Astrocyte (in vitro differentiated cells and primary cell): ENCODE measurements at regions not wholly inside any gene's neighbourhood (a gene's known extent, or its start where the extent isn't known, plus 50 kb on each side); places are given as distances from the start of the nearest gene placed in this dataset.

Source experiments
- DNase-seq: peaks from one replicate; pipeline ENCODE4 v3.0.0-alpha.2; 2010; ENCODE audit warnings: low read depth
- FAIRE-seq: peaks from 2 replicates; lab custom pipeline; 2011; peaks lifted over from hg19 to GRCh38; lab: Jason Lieb, UNC
- H2AFZ ChIP-seq: 2 replicates; pipeline ENCODE4 v1.6.0; 2012; ENCODE audit warnings: low read depth, low read length, inconsistent platforms
- H3K27ac ChIP-seq: 2 replicates; pipeline ENCODE4 v1.5.1; 2011; ENCODE audit warnings: low read depth, low read length, inconsistent platforms
- H3K27me3 ChIP-seq: 2 replicates; pipeline ENCODE4 v1.6.0; 2011; ENCODE audit warnings: low read length, inconsistent platforms; ENCODE audit not compliant: insufficient read depth
- H3K36me3 ChIP-seq: 2 replicates; pipeline ENCODE4 v1.5.1; 2011; ENCODE audit warnings: low read length, inconsistent platforms; ENCODE audit not compliant: insufficient read depth
- H3K4me1 ChIP-seq: 2 replicates; pipeline ENCODE4 v1.5.1; 2011; ENCODE audit warnings: low read length, inconsistent platforms; ENCODE audit not compliant: insufficient read depth
- H3K4me2 ChIP-seq: 2 replicates; pipeline ENCODE4 v1.6.0; 2012; ENCODE audit warnings: low read length, inconsistent platforms
- H3K4me3 ChIP-seq: 2 replicates; pipeline ENCODE4 v1.5.1; 2011; ENCODE audit warnings: low read depth, mild to moderate bottlenecking, low read length, inconsistent platforms; ENCODE audit not compliant: insufficient read depth
- H3K79me2 ChIP-seq: 2 replicates; pipeline ENCODE4 v1.6.0; 2012; ENCODE audit warnings: mild to moderate bottlenecking, low read length, inconsistent platforms; ENCODE audit not compliant: insufficient read depth
- H3K9ac ChIP-seq: 2 replicates; pipeline ENCODE4 v1.6.0; 2012; ENCODE audit warnings: mild to moderate bottlenecking, low read length, inconsistent platforms
- H3K9me3 ChIP-seq: 2 replicates; pipeline ENCODE4 v1.5.1; 2012; ENCODE audit warnings: low read depth, mild to moderate bottlenecking, low read length, inconsistent platforms; ENCODE audit not compliant: insufficient read depth
- H4K20me1 ChIP-seq: 2 replicates; pipeline ENCODE4 v1.6.0; 2012; ENCODE audit warnings: low read length, inconsistent platforms; ENCODE audit not compliant: insufficient read depth
- H3K27ac Mint-ChIP-seq: one replicate; pipeline ENCODE4 v1.8.0; 2021; ENCODE audit warnings: mild to moderate bottlenecking, mixed read lengths; ENCODE audit not compliant: unreplicated experiment
- H3K27me3 Mint-ChIP-seq: one replicate; pipeline ENCODE4 v1.8.0; 2021; ENCODE audit warnings: low read depth, mixed read lengths; ENCODE audit not compliant: unreplicated experiment
- H3K36me3 Mint-ChIP-seq: one replicate; pipeline ENCODE4 v1.8.0; 2021; ENCODE audit warnings: low read depth, mixed read lengths; ENCODE audit not compliant: unreplicated experiment
- H3K4me1 Mint-ChIP-seq: one replicate; pipeline ENCODE4 v1.8.0; 2021; ENCODE audit warnings: low read depth, mixed read lengths; ENCODE audit not compliant: unreplicated experiment
- H3K4me3 Mint-ChIP-seq: one replicate; pipeline ENCODE4 v1.8.0; 2021; ENCODE audit warnings: mild to moderate bottlenecking, moderate library complexity, mixed read lengths; ENCODE audit not compliant: unreplicated experiment
- H3K9me3 Mint-ChIP-seq: one replicate; pipeline ENCODE4 v1.8.0; 2021; ENCODE audit warnings: mild to moderate bottlenecking, mixed read lengths; ENCODE audit not compliant: unreplicated experiment
- EZH2 ChIP-seq: IDR thresholded peaks from 2 replicates; pipeline ENCODE4 v1.6.1; 2012; ENCODE audit warnings: mild to moderate bottlenecking, low read length, inconsistent platforms; ENCODE audit not compliant: insufficient read depth
- TF ChIP-seq, protein P1 (sequence below): IDR thresholded peaks from 2 replicates; pipeline ENCODE4 v1.5.1; 2011; ENCODE audit warnings: low read depth, mild to moderate bottlenecking, inconsistent platforms, low read length, moderate library complexity; ENCODE audit not compliant: insufficient read depth

DNA sequence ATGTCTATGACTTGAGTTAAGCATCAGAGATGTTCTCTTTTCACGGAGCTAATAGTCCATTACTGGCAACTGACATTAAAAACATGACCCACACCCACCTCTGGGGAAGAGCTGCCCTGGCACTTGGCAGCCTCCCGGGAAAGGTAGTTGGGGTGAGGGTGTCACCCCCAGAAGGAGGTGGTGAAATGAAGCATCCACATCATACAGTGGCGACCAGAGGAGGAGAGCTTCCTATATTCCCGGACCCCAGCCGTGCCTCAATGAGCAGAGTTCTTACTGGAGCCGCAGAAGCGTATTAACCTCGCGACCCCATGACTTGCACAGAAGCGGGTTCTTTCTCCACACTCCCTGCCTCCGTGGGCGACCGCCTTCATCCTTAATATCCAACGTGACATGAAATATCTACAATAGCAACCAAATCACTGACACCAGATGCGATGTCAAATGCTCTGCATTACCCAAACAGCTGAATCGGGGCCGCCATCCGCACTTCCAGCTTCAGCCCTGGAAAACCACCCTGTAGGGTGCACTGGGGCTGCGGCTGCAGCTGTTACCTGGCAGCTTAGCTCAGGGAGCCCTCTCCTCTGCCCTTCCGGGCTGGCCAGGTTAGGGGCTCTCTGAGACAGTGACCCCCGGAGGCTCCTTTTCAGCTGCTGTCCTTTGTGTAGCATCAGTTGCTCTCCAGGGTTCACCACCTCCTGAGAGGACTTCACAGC lies 103.1 kb upstream of the PARD3 start:
- no peak for TF ChIP-seq EZH2
- H3K9ac ChIP-seq, result no peak overlapping the region
- H3K36me3 ChIP-seq, result no peaks in the 10 kb centered on the region
- peaks cover 2% of the 10 kb centered on the region for H3K9me3 Mint-ChIP-seq
- no peak overlapping the region for H3K4me3 Mint-ChIP-seq
- H3K36me3 Mint-ChIP-seq, result no peaks in the 10 kb centered on the region
- no peaks in the 10 kb centered on the region for H3K4me1 ChIP-seq
- peak overlapping the region; percentile 45 for H2AFZ ChIP-seq
- no peak overlapping the region for H3K4me3 ChIP-seq
- H3K27me3 Mint-ChIP-seq, result peaks cover 8% of the 10 kb centered on the region
- no peaks in the 10 kb centered on the region for H4K20me1 ChIP-seq
- H3K27ac Mint-ChIP-seq, result no peak overlapping the region
- H3K4me1 Mint-ChIP-seq, result peaks cover 10% of the 10 kb centered on the region
- no peaks in the 10 kb centered on the region for H3K79me2 ChIP-seq
- peak overlapping the region; percentile 63 for H3K4me2 ChIP-seq
- FAIRE-seq (no peak), DNase-seq (no peak)
- H3K27ac ChIP-seq, result no peak overlapping the region
- peaks cover 8% of the 10 kb centered on the region for H3K27me3 ChIP-seq
- H3K9me3 ChIP-seq, result no peaks in the 10 kb centered on the region

DNA sequence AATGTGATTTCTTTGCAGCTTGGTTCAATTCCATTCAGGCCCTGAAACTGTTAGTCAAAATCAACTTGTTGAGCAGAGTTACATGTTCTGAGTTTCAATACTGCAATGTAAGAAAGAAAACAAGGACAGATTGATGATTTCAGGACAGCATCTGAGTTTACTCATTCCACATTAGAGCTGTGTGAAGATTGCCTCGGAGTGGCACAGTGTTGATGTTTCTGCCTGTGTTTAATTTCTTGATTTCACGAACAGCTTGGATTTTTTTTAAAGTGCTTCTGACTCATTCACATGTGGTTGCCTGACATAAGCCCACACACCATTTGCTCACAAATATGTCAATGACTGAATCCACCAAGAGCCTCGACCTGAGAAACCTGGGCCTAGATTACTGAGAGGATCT lies 101.2 kb upstream of the PARD3 start:
- H3K36me3 ChIP-seq, result no peaks in the 10 kb centered on the region
- Mint-ChIP-seq H3K9me3 (no peaks in the 10 kb centered on the region), H3K4me3 (no peak overlapping the region), H3K4me1 (peaks cover 5% of the 10 kb centered on the region), H3K36me3 (no peaks in the 10 kb centered on the region), H3K27me3 (peaks cover 11% of the 10 kb centered on the region), H3K27ac (peak overlapping the region; percentile 28)
- H2AFZ ChIP-seq, result peak overlapping the region; percentile 7
- FAIRE-seq, result peak; percentile 85
- no peak for TF ChIP-seq EZH2
- TF ChIP-seq, protein P1, sequence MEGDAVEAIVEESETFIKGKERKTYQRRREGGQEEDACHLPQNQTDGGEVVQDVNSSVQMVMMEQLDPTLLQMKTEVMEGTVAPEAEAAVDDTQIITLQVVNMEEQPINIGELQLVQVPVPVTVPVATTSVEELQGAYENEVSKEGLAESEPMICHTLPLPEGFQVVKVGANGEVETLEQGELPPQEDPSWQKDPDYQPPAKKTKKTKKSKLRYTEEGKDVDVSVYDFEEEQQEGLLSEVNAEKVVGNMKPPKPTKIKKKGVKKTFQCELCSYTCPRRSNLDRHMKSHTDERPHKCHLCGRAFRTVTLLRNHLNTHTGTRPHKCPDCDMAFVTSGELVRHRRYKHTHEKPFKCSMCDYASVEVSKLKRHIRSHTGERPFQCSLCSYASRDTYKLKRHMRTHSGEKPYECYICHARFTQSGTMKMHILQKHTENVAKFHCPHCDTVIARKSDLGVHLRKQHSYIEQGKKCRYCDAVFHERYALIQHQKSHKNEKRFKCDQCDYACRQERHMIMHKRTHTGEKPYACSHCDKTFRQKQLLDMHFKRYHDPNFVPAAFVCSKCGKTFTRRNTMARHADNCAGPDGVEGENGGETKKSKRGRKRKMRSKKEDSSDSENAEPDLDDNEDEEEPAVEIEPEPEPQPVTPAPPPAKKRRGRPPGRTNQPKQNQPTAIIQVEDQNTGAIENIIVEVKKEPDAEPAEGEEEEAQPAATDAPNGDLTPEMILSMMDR, result no peak
- H3K27me3 ChIP-seq, result peaks cover 8% of the 10 kb centered on the region
- no peaks in the 10 kb centered on the region for H4K20me1 ChIP-seq
- H3K4me2 ChIP-seq, result no peak overlapping the region
- no peaks in the 10 kb centered on the region for H3K4me1 ChIP-seq
- H3K9ac ChIP-seq, result no peak overlapping the region
- H3K4me3 ChIP-seq, result no peak overlapping the region
- DNase-seq, result peak; percentile 94
- H3K27ac ChIP-seq, result peak overlapping the region; percentile 20
- no peaks in the 10 kb centered on the region for H3K9me3 ChIP-seq
- H3K79me2 ChIP-seq, result no peaks in the 10 kb centered on the region

DNA sequence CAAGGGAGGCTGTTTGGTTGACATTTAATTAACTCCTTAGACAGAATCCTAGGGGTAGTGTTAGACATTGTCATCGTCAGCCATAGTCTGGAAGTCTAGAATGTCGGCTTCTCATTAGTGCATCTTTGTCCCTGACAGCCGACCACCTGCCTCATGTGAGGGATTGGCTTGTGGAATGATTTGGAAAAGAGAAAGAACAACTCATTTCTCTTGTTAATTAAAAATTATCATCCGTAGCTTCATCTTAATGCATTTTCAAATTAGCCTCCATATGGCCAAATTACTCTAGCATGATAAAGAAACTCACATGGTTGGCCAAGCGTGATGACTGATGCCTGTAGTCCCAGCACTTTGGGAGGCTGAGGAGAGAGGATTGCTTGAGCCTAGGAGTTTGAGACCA lies 97.7 kb upstream of the PARD3 start:
- H3K27me3 Mint-ChIP-seq, result peaks cover 3% of the 10 kb centered on the region
- no peak for TF ChIP-seq EZH2
- TF ChIP-seq, protein P1, result no peak
- H3K36me3 ChIP-seq, result no peaks in the 10 kb centered on the region
- H3K4me2 ChIP-seq, result no peak overlapping the region
- no peaks in the 10 kb centered on the region for H3K79me2 ChIP-seq
- FAIRE-seq (no peak), DNase-seq (no peak)
- no peaks in the 10 kb centered on the region for H3K9me3 Mint-ChIP-seq
- no peak overlapping the region for H3K27ac ChIP-seq
- H2AFZ ChIP-seq, result no peak overlapping the region
- peaks cover 7% of the 10 kb centered on the region for H3K4me1 ChIP-seq
- H3K27me3 ChIP-seq, result no peaks in the 10 kb centered on the region
- H4K20me1 ChIP-seq, result no peaks in the 10 kb centered on the region
- no peaks in the 10 kb centered on the region for H3K36me3 Mint-ChIP-seq
- no peak overlapping the region for H3K27ac Mint-ChIP-seq
- H3K9me3 ChIP-seq, result no peaks in the 10 kb centered on the region
- H3K9ac ChIP-seq, result no peak overlapping the region
- H3K4me3 ChIP-seq, result no peak overlapping the region
- no peak overlapping the region for H3K4me3 Mint-ChIP-seq
- peaks cover 13% of the 10 kb centered on the region for H3K4me1 Mint-ChIP-seq
